Mucosa of descending colon (tissue), 3 donors: ENCODE measurements at regions not wholly inside any gene's neighbourhood (a gene's known extent, or its start where the extent isn't known, plus 50 kb on each side); places are given as distances from the start of the nearest gene placed in this dataset.

Source experiments
- ATAC-seq: fragments of 200-7000 bp; cut with Tn5 transposase; one replicate; pipeline ENCODE4 v1.9.1; 2020; ENCODE audit warnings: mild to moderate bottlenecking, moderate library complexity
- DNase-seq, 3 donors: peaks; one replicate each; pipeline ENCODE4 v3.0.0-alpha.2; 2020
- H3K36me3 ChIP-seq: fragments of 200-600 bp; one replicate; pipeline ENCODE4 v1.8.0; 2021; ENCODE audit warnings: low read depth, mild to moderate bottlenecking
- H3K4me1 ChIP-seq: fragments of 200-600 bp; one replicate; pipeline ENCODE4 v1.8.0; 2021; ENCODE audit warnings: low read depth, mild to moderate bottlenecking
- H3K4me3 ChIP-seq: fragments of 200-600 bp; one replicate; pipeline ENCODE4 v1.8.0; 2021; ENCODE audit warnings: mild to moderate bottlenecking
- H3K9me3 ChIP-seq: fragments of 200-600 bp; one replicate; pipeline ENCODE4 v1.8.0; 2021; ENCODE audit warnings: mild to moderate bottlenecking
- CTCF ChIP-seq: fragments of 200-600 bp; IDR thresholded peaks from one replicate; pipeline ENCODE4 v1.8.0; 2022; ENCODE audit warnings: antibody characterized with exemption, mild to moderate bottlenecking
- intact Hi-C, 2 donors: fragments of 100-400 bp; cut with DNase I in 1 of 2; cut with micrococcal nuclease in 1 of 2; formaldehyde crosslinking; loops; one replicate each; pipeline versions ENCODE4 v1.11.0 to v1.11.1; 2022; cut with DNase I, micrococcal nuclease
- donor health status: DM: no; HTN: no; CAD: no; lungs with moderate emphysema.
- donor health status: DM: no; HTN: no; CAD: no.
- donor health status: DM: no; HTN: yes; CAD: no.

- Histone ChIP-seq H3K4me3 (no peak overlapping the region), H3K36me3 (no peaks in the 10 kb centered on the region), H3K9me3 (no peaks in the 10 kb centered on the region), H3K4me1 (no peaks in the 10 kb centered on the region)
- intact Hi-C loops, result no loop called here
- no peak for TF ChIP-seq CTCF
- DNase-seq, result no peak
- ATAC-seq, result no peak
Observed at GRCh38 chr13:79196843-79197242, 209.2 kb downstream of the RBM26 start.

GRCh38 chr13:79196366-79196765 is 209.7 kb downstream of the RBM26 start:
- intact Hi-C loops, result no loop called here
- H3K4me3 ChIP-seq, result no peak overlapping the region
- ATAC-seq, result no peak
- no peaks in the 10 kb centered on the region for H3K36me3 ChIP-seq
- DNase-seq, result no peak
- no peak for TF ChIP-seq CTCF
- H3K9me3 ChIP-seq, result no peaks in the 10 kb centered on the region
- H3K4me1 ChIP-seq, result no peaks in the 10 kb centered on the region

GRCh38 chr13:79194727-79195126 is 211.3 kb downstream of the RBM26 start:
- H3K4me1 ChIP-seq, result no peaks in the 10 kb centered on the region
- no peak for TF ChIP-seq CTCF
- H3K4me3 ChIP-seq, result no peak overlapping the region
- H3K36me3 ChIP-seq, result no peaks in the 10 kb centered on the region
- H3K9me3 ChIP-seq, result no peaks in the 10 kb centered on the region
- ATAC-seq, result no peak
- intact Hi-C loops, result no loop called here
- DNase-seq, result no peak

GRCh38 chr13:79194272-79194671 is 211.8 kb downstream of the RBM26 start:
- TF ChIP-seq CTCF, result no peak
- Histone ChIP-seq H3K4me1 (no peaks in the 10 kb centered on the region), H3K4me3 (no peak overlapping the region), H3K36me3 (no peaks in the 10 kb centered on the region), H3K9me3 (no peaks in the 10 kb centered on the region)
- DNase-seq (peak in 1 of 3 donors; percentile 14), ATAC-seq (peak; percentile 58)
- intact Hi-C loops, result no loop called here

- ATAC-seq (no peak), DNase-seq (no peak)
- no peak overlapping the region for H3K4me3 ChIP-seq
- intact Hi-C loops, result no loop called here
- no peaks in the 10 kb centered on the region for H3K4me1 ChIP-seq
- no peaks in the 10 kb centered on the region for H3K36me3 ChIP-seq
- no peaks in the 10 kb centered on the region for H3K9me3 ChIP-seq
- TF ChIP-seq CTCF, result no peak
Observed at GRCh38 chr13:79191501-79191900, 214.6 kb downstream of the RBM26 start.

GRCh38 chr13:79190932-79191331 is 215.1 kb downstream of the RBM26 start:
- Histone ChIP-seq H3K4me3 (no peak overlapping the region), H3K4me1 (no peaks in the 10 kb centered on the region), H3K9me3 (no peaks in the 10 kb centered on the region), H3K36me3 (no peaks in the 10 kb centered on the region)
- no peak for ATAC-seq
- TF ChIP-seq CTCF, result no peak
- intact Hi-C loops, result no loop called here
- DNase-seq, result no peak
